ENCODE measurements at regions not wholly inside any gene's neighbourhood (a gene's known extent, or its start where the extent isn't known, plus 50 kb on each side); places are given as distances from the start of the nearest gene placed in this dataset.

DNA sequence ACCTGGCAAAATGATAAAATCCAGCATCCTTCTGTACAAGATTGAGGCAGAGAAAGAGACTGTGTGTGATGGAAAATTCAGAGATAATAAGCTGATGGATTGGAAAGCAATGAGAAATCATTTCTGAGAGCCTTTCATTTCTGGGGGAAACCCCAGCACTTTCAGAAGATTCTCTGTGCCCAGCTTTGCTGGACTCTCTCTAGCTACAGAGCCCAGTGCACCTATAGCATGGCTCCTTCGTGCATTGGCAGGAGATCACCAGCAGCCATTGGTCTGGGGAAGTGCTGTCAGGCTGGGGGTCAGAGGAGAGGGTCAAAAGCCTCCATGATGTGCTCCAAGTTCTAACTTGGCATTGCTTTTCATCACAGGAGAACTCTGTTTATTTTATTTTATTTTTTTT lies 259.9 kb downstream of the SOX9 start:
- no peaks in the 10 kb centered on the region for H3K36me3 ChIP-seq (ENCODE audit: insufficient read depth, low read length)
- no peaks in the 10 kb centered on the region for H3K4me1 Mint-ChIP-seq (ENCODE audit: low read depth)
- H3K27me3 Mint-ChIP-seq: peaks cover 15% of the 10 kb centered on the region
- peaks cover 2% of the 10 kb centered on the region for H3K9me3 Mint-ChIP-seq
- no peaks in the 10 kb centered on the region for H3K36me3 Mint-ChIP-seq (ENCODE audit: low read depth)
- ChIA-PET POLR2A (no interaction called here), CTCF (no interaction called here)
- no peak overlapping the region for H3K4me3 ChIP-seq (ENCODE audit: low read length)
- H3K27ac ChIP-seq (ENCODE audit: low read depth in 1 of 2, low read length in 2 of 2): no peak overlapping the region
- no peaks in the 10 kb centered on the region for H3K4me1 ChIP-seq (ENCODE audit: insufficient read depth, low read length)
- intact Hi-C loops (cut with DNase I, micrococcal nuclease): loop anchor here in 1 of 2 experiments (1.0 kb wide), 1 partner anchor 9 kb away; no protein-coding TSS in a partner anchor
- no peak overlapping the region for H3K4me3 Mint-ChIP-seq
- ATAC-seq (ENCODE audit: poor library complexity) (no peak), DNase-seq (no peak)
- H3K27me3 ChIP-seq (ENCODE audit: control insufficient read depth in 1 of 2, insufficient read depth in 2 of 2, low read length in 2 of 2): peaks cover 0 to 3% of the 10 kb centered on the region in 2 experiments
- TF ChIP-seq, protein P1, sequence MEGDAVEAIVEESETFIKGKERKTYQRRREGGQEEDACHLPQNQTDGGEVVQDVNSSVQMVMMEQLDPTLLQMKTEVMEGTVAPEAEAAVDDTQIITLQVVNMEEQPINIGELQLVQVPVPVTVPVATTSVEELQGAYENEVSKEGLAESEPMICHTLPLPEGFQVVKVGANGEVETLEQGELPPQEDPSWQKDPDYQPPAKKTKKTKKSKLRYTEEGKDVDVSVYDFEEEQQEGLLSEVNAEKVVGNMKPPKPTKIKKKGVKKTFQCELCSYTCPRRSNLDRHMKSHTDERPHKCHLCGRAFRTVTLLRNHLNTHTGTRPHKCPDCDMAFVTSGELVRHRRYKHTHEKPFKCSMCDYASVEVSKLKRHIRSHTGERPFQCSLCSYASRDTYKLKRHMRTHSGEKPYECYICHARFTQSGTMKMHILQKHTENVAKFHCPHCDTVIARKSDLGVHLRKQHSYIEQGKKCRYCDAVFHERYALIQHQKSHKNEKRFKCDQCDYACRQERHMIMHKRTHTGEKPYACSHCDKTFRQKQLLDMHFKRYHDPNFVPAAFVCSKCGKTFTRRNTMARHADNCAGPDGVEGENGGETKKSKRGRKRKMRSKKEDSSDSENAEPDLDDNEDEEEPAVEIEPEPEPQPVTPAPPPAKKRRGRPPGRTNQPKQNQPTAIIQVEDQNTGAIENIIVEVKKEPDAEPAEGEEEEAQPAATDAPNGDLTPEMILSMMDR (IDR thresholded peaks at IDR 0.05): no peak
- H3K9me3 ChIP-seq (ENCODE audit: control insufficient read depth in 1 of 2, insufficient read depth in 1 of 2, low read length in 2 of 2): peaks cover 0 to 23% of the 10 kb centered on the region in 2 experiments
- no peak overlapping the region for H3K27ac Mint-ChIP-seq

DNA sequence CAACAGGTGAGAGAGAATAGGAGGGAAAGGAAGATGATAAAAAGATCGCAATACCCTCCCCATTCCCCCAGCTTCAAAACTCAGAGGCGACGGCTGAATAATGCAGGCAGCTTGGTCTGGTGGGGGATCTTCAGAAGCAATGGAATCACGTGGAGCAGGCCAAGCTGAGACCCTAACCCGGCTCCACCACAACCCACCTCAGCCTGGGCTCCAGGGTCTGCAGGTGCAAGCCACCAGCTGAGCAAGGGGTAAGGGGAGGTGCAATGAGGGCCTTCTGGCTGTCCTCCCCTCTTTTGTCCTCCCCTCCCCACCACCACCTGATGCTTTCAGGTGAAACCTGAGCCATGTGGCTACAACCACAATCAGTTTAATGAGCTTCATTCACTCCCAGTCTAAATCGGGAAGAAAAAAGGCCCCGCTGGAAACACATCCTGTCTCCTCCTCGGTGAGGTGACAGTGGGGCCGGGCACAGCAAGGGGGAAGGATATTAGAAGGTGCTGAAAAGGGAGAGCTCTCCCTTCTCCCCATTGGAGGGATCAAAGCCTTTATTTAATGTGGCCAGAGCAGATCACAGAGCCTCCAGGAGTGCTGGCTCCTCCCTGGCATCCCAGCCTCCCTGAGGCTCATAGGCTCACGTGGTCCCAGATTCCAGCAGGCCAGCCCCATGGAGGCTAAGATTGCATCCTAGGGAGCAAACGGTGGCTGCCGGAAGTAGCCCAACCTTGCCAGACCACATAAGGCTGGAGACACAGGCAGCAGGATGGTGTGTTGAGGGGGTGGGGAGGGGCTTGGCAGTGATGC lies 261.0 kb downstream of the SOX9 start:
- peaks cover 15% of the 10 kb centered on the region for H3K27me3 Mint-ChIP-seq
- Histone ChIP-seq H3K27me3 (ENCODE audit: control insufficient read depth in 1 of 2, insufficient read depth in 2 of 2, low read length in 2 of 2) (peaks cover 0 to 3% of the 10 kb centered on the region in 2 experiments), H3K9me3 (ENCODE audit: control insufficient read depth in 1 of 2, insufficient read depth in 1 of 2, low read length in 2 of 2) (peaks cover 0 to 25% of the 10 kb centered on the region in 2 experiments), H3K27ac (ENCODE audit: low read depth in 1 of 2, low read length in 2 of 2) (no peak overlapping the region), H3K4me3 (ENCODE audit: low read length) (no peak overlapping the region), H3K36me3 (ENCODE audit: insufficient read depth, low read length) (no peaks in the 10 kb centered on the region), H3K4me1 (ENCODE audit: insufficient read depth, low read length) (no peaks in the 10 kb centered on the region)
- ATAC-seq (ENCODE audit: poor library complexity) (no peak), DNase-seq (no peak)
- intact Hi-C loops (cut with DNase I, micrococcal nuclease): loop anchor here in 1 of 2 experiments (1.0 kb wide), 1 partner anchor 10 kb away; no protein-coding TSS in a partner anchor
- TF ChIP-seq, protein P1 (IDR thresholded peaks at IDR 0.05): no peak
- ChIA-PET CTCF (no interaction called here), POLR2A (no interaction called here)
- H3K36me3 Mint-ChIP-seq (ENCODE audit: low read depth): no peaks in the 10 kb centered on the region
- H3K27ac Mint-ChIP-seq: no peak overlapping the region
- no peak overlapping the region for H3K4me3 Mint-ChIP-seq
- peaks cover 2% of the 10 kb centered on the region for H3K9me3 Mint-ChIP-seq
- H3K4me1 Mint-ChIP-seq (ENCODE audit: low read depth): no peaks in the 10 kb centered on the region

GRCh38 chr17:72382971-72383722 lies 262.3 kb downstream of the SOX9 start:
- DNase-seq (no peak), ATAC-seq (ENCODE audit: poor library complexity) (no peak)
- Histone ChIP-seq H3K9me3 (ENCODE audit: control insufficient read depth in 1 of 2, insufficient read depth in 1 of 2, low read length in 2 of 2) (peaks cover 0 to 28% of the 10 kb centered on the region in 2 experiments), H3K4me1 (ENCODE audit: insufficient read depth, low read length) (no peaks in the 10 kb centered on the region), H3K36me3 (ENCODE audit: insufficient read depth, low read length) (no peaks in the 10 kb centered on the region), H3K4me3 (ENCODE audit: low read length) (no peak overlapping the region), H3K27me3 (ENCODE audit: control insufficient read depth in 1 of 2, insufficient read depth in 2 of 2, low read length in 2 of 2) (peaks cover 0 to 3% of the 10 kb centered on the region in 2 experiments), H3K27ac (ENCODE audit: low read depth in 1 of 2, low read length in 2 of 2) (no peak overlapping the region)
- H3K4me3 Mint-ChIP-seq: no peak overlapping the region
- H3K36me3 Mint-ChIP-seq (ENCODE audit: low read depth): no peaks in the 10 kb centered on the region
- no peaks in the 10 kb centered on the region for H3K4me1 Mint-ChIP-seq (ENCODE audit: low read depth)
- H3K9me3 Mint-ChIP-seq: peaks cover 2% of the 10 kb centered on the region
- peaks cover 15% of the 10 kb centered on the region for H3K27me3 Mint-ChIP-seq
- H3K27ac Mint-ChIP-seq: no peak overlapping the region
- CTCF ChIA-PET: no interaction called here
- POLR2A ChIA-PET: no interaction called here
- TF ChIP-seq, protein P1 (IDR thresholded peaks at IDR 0.05): no peak
- intact Hi-C loops (cut with DNase I, micrococcal nuclease): no loop called here

All from CD4-positive, alpha-beta T cell (primary cell).